HEK293 (cell line): ENCODE measurements at regions not wholly inside any gene's neighbourhood (a gene's known extent, or its start where the extent isn't known, plus 50 kb on each side); places are given as distances from the start of the nearest gene placed in this dataset.
"Not testable (repeated sequence)": the region's sequence is repeated elsewhere in the genome, so short reads cannot be mapped to it uniquely, and the experiment has no call there.

ENCODE experiments used
- CTCF ChIA-PET: fragments of 350-600 bp; formaldehyde crosslinking; extraction: SDS; loops from one replicate; lab custom pipeline; 2021; ENCODE audit warnings: antibody characterized with exemption; lab: Yijun Ruan, JAX
- POLR2A ChIA-PET: fragments of 300-600 bp; formaldehyde crosslinking; extraction: SDS; loops from one replicate; lab custom pipeline; 2020; ENCODE audit warnings: antibody characterized with exemption, inconsistent platforms; lab: Yijun Ruan, JAX
- H3K27ac ChIP-seq: fragments of 200-500 bp; sonication (Bioruptor generic); 2 replicates; pipeline ENCODE4 v1.5.1; 2014; ENCODE audit warnings: low read depth, low read length, control low read depth, inconsistent platforms; ENCODE audit errors: extremely low read depth
- H3K36me3 ChIP-seq, 2 experiments: fragments of 200-500 bp in 1 of 2; sonication (Bioruptor generic) in 1 of 2; 1 replicate in 1 of 2; 2 replicates in 1 of 2; pipeline ENCODE4 v1.5.1; 2014 to 2017; ENCODE audit warnings: inconsistent platforms in 2 of 2, low read length in 2 of 2; ENCODE audit not compliant: control insufficient read depth in 2 of 2, insufficient read depth in 1 of 2
- H3K4me1 ChIP-seq: fragments of 200-500 bp; sonication (Bioruptor generic); 2 replicates; pipeline ENCODE4 v1.5.1; 2014; ENCODE audit warnings: mild to moderate bottlenecking, low read length, inconsistent platforms; ENCODE audit not compliant: control insufficient read depth, insufficient read depth
- H3K4me3 ChIP-seq: 2 replicates; pipeline ENCODE4 v1.5.1; 2011; ENCODE audit warnings: low read depth, mild to moderate bottlenecking, control low read depth, low read length, moderate library complexity
- H3K9me3 ChIP-seq: fragments of 200-500 bp; sonication (Bioruptor generic); 2 replicates; pipeline ENCODE4 v1.5.1; 2014; ENCODE audit warnings: low read depth, low read length, inconsistent platforms; ENCODE audit not compliant: control insufficient read depth, insufficient read depth

DNA sequence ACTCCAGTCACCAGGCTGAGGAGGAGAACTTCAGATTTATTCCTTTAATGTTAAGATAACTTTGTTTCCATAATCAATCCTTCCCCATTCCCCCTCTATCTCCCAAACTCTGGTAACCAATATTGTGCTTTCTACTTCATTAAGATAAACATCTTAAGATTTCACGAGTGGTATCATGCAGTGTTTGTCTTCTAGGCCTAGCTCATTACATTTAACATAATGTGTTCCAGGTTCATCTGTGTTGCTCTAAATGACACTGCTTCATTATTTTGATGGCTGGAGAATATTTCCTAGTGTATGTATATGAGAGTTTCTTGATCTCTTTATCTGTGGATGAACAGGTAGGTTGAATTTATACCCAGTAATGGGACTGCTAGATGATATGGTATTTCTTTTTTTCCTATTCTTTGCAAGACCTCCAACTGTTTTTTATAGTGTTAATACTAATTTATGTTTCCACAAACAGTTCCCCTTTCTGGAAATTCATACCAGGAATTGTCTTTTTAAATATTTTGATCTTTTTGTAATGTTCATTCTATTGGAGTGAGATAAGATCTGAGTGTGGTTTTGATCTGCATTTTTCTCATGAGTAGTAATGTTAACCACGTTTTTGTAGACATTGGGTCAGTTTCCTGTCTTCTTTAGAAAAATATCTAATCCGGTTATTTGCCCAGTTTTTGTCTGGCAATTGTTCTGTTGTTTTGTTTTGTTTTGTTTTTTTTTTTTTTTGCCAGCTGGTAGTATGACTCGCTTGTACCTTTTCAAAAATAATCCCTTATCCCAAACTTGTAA is 97.3 kb downstream of the POTEH start:
- CTCF ChIA-PET, H3K9me3 ChIP-seq, H3K27ac ChIP-seq, H3K4me1 ChIP-seq, POLR2A ChIA-PET, H3K4me3 ChIP-seq, H3K36me3 ChIP-seq: not testable (repeated sequence)

DNA sequence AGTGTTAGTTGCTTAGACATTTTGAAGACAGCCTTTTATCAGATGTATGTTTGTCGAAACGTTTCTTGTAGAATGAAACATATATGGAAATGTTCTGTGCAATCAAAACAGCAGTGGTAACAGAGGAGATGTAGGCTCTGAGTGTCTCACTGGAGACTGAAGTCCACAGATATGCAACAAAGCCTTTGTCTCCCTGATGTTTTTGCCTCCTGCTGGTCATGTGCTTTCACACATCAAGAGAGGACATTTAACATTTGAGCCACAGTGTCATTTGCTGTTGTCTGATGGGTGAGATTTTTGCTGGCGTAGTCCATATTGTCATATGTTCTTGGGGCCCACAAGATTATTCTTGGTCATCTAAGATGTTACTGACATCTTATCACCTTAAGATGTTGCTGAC is 101.7 kb downstream of the POTEH start:
- H3K4me3 ChIP-seq, POLR2A ChIA-PET, CTCF ChIA-PET, H3K36me3 ChIP-seq, H3K9me3 ChIP-seq, H3K27ac ChIP-seq, H3K4me1 ChIP-seq: not testable (repeated sequence)

DNA sequence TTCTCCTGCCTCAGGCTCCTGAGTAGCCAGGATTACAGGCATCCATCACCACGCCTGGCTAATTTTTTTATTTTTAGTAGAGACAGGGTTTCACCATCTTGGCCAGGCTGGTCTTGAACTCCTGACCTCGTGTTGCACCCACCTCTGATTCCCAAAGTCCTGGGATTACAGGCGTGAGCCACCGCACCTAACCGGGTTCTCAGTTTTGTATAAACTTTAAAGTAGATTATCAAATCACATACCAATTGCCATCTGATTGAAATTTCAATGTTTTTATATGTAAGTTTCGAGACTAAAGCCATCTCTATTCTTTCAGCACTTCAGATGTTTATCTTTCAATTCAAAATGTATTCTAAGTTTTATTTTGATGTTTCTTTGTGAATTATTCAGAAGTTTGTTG is 110.1 kb downstream of the POTEH start:
- CTCF ChIA-PET, H3K36me3 ChIP-seq, H3K4me3 ChIP-seq, H3K27ac ChIP-seq, H3K4me1 ChIP-seq, H3K9me3 ChIP-seq, POLR2A ChIA-PET: not testable (repeated sequence)

DNA sequence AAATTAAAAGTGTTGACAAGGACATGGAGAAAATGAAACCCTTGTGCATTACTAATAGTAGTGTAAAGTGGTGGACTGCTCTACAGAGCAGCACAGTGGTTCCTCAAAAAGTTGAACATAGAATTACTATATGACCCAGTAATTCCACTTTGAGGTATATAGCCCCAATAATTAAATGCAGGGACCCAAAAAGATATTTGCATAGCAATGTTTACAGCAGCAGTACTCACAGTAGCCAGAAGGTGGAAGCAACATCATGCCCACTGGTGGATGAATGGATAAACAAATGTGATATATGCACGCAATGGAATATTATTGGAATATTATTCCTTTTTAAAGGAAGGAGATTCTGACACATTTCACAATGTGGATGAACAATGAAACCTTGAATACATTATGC is 121.3 kb downstream of the POTEH start:
- H3K27ac ChIP-seq, H3K9me3 ChIP-seq, CTCF ChIA-PET, H3K36me3 ChIP-seq, POLR2A ChIA-PET, H3K4me1 ChIP-seq, H3K4me3 ChIP-seq: not testable (repeated sequence)

DNA sequence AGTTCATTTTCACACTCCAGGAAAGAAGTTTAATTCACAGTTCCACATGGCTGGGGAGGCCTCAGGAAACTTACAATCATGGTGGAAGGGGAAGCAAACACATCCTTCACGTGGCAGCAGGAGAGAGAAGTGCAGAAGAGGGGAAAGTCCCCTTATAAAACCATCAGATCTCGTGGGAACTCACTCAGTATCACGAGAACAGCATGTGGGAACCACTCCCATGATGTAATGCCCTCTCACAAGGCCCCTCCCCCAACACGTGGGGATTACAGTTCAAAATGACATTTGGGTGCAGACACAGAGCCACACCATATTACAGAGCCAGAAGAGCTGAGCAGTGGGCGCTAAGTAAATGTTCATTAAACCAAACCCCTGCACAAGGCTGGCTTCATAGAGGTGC is 126.0 kb downstream of the POTEH start:
- H3K27ac ChIP-seq, H3K36me3 ChIP-seq, H3K9me3 ChIP-seq, H3K4me1 ChIP-seq, CTCF ChIA-PET, H3K4me3 ChIP-seq, POLR2A ChIA-PET: not testable (repeated sequence)

DNA sequence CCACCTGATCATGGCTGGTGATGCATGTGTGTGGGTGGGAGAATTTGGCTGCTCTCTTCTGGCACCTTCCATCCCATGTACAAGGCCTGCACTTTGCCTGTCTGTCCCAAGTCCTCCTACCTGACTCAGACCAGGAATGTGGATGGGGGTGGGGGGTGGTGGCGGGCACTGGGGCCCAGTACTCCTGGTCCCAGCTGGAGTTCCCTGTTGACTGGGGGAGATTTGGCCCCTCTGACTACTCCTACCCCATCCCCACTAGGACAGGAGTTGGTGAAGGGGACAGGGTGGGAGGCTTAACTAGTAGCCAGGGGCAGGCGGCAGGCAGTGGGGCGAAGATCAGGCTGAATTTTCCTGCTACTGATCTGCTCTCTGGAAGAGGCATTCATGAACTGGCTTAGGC is 126.6 kb downstream of the POTEH start:
- H3K27ac ChIP-seq, CTCF ChIA-PET, POLR2A ChIA-PET, H3K4me1 ChIP-seq, H3K36me3 ChIP-seq, H3K9me3 ChIP-seq, H3K4me3 ChIP-seq: not testable (repeated sequence)

DNA sequence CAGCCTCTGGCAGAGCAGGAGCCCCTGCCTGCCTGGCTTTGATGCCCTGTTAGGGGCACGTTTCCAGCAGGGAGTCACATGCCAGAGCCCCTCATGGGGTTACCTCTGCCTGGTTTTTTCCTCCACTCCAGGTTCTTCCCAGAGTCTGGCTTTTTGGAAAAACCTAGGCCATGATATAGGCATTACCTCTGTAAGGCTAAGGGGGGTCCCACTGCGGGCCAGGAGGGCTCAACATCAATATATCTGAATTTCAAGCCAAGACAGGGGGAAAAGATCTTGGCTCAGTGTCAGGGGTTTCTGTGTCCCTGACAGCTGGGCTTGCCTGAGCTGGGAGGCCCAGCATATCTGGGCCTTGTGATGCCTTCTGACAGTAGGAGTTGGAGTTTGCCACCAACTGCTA is 127.4 kb downstream of the POTEH start:
- H3K4me3 ChIP-seq, H3K9me3 ChIP-seq, H3K27ac ChIP-seq, H3K4me1 ChIP-seq, H3K36me3 ChIP-seq, CTCF ChIA-PET, POLR2A ChIA-PET: not testable (repeated sequence)

DNA sequence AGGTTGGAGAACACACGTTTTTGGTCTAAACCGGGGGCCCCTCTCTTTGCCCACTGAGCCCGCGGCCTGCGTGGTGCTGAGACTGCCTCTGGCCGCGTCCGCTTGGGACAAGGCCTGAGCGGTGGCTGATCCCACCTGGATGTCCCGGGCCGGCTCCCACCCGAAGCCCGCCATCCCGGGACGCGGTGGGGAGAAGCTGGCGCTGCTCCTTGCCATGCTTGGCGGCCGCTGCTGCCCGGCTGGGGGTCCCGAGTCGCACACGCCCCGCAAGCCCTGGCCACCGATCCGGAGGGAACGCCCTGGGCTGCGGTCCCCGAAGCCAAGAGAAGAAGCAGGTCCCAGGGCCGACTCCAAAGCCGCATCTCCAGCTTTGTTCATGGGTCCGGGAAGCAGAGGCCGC is 130.1 kb downstream of the POTEH start:
- H3K4me1 ChIP-seq, H3K36me3 ChIP-seq, POLR2A ChIA-PET, H3K4me3 ChIP-seq, CTCF ChIA-PET, H3K27ac ChIP-seq, H3K9me3 ChIP-seq: not testable (repeated sequence)

DNA sequence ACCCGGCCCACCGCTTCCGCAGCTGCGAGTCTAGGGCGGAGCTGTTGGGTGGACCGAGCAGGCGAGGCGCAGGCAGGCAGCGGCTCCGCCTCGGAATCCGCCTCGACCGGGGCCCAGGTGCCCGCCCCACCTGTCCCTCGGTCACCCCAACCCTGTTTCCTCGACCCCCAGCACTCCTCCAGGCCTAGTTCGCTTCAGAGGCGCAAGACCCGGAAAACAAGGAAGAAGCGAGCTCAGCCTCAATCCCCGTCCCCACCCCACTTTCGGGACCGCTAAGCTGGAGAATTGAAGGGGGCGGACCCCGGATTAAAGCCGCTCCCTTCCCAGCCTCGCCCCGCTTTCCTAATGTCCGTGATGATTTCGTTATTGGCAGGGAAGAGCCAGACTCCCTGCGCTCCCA is 131.3 kb downstream of the POTEH start:
- POLR2A ChIA-PET, H3K4me1 ChIP-seq, H3K36me3 ChIP-seq, H3K9me3 ChIP-seq, H3K27ac ChIP-seq, CTCF ChIA-PET, H3K4me3 ChIP-seq: not testable (repeated sequence)

DNA sequence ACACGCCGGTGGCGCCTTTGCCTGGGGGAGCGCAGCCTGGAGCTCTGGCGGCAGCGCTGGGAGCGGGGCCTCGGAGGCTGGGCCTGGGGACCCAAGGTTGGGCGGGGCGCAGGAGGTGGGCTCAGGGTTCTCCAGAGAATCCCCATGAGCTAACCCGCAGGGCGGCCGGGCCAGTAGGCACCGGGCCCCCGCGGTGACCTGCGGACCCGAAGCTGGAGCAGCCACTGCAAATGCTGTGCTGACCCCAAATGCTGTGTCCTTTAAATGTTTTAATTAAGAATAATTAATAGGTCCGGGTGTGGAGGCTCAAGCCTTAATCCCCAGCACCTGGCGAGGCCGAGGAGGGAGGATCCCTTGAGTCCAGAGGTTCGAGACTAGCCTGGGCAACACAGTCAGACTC is 132.2 kb downstream of the POTEH start:
- H3K4me1 ChIP-seq, CTCF ChIA-PET, H3K36me3 ChIP-seq, POLR2A ChIA-PET, H3K9me3 ChIP-seq, H3K4me3 ChIP-seq, H3K27ac ChIP-seq: not testable (repeated sequence)

DNA sequence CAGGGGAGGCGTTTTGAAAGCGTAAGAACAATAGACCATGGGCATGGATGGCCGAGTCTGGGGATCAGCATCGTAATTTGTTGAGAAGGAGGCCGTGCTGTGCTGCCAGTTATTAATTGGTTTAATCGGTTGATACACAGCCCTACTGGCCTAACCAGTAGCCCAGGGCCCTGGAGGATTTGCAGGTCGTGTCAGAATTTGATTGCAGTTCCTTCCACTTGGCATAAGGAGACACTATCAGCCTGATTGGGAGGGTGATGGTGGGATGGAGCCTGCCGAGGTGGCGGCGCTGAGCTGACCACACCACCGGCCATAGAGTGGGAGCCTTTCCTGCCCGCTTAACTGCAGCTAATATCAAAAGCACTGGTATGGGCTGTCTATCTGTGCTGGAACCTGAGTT is 133.4 kb downstream of the POTEH start:
- H3K36me3 ChIP-seq, POLR2A ChIA-PET, H3K9me3 ChIP-seq, CTCF ChIA-PET, H3K4me3 ChIP-seq, H3K27ac ChIP-seq, H3K4me1 ChIP-seq: not testable (repeated sequence)
